ENCODE measurements at regions not wholly inside any gene's neighbourhood (a gene's known extent, or its start where the extent isn't known, plus 50 kb on each side); places are given as distances from the start of the nearest gene placed in this dataset.

- in situ Hi-C loops (cut with HindIII; ENCODE audit: low sequenced_read_pairs) = loop anchor here (25.0 kb wide), 1 partner anchor 432 kb away; no protein-coding TSS in a partner anchor
Observed at GRCh38 chr21:38144193-38144592, 112.6 kb upstream of the KCNJ15 start.

- in situ Hi-C loops (cut with HindIII; ENCODE audit: low sequenced_read_pairs) = loop anchor here (25.0 kb wide), 1 partner anchor 433 kb away; no protein-coding TSS in a partner anchor
Observed at GRCh38 chr21:38145104-38145503, 111.7 kb upstream of the KCNJ15 start.

GRCh38 chr21:38147391-38147790, 109.4 kb upstream of the KCNJ15 start:
- in situ Hi-C loops (cut with HindIII; ENCODE audit: low sequenced_read_pairs) = loop anchor here (25.0 kb wide), 1 partner anchor 435 kb away; no protein-coding TSS in a partner anchor

GRCh38 chr21:38148046-38148445, 108.7 kb upstream of the KCNJ15 start:
- in situ Hi-C loops (cut with HindIII; ENCODE audit: low sequenced_read_pairs) = loop anchor here (25.0 kb wide), 1 partner anchor 436 kb away; no protein-coding TSS in a partner anchor

GRCh38 chr21:38151021-38151645, 105.7 kb upstream of the KCNJ15 start:
- in situ Hi-C loops (cut with HindIII; ENCODE audit: low sequenced_read_pairs) = loop anchor here (10.0 kb wide), 1 partner anchor 106 kb away; no protein-coding TSS in a partner anchor

- in situ Hi-C loops (cut with HindIII; ENCODE audit: low sequenced_read_pairs) = loop anchor here (10.0 kb wide), 1 partner anchor 111 kb away; no protein-coding TSS in a partner anchor
Observed at GRCh38 chr21:38156200-38156599, 100.6 kb upstream of the KCNJ15 start.

GRCh38 chr21:38159355-38159754, 97.4 kb upstream of the KCNJ15 start:
- in situ Hi-C loops (cut with HindIII; ENCODE audit: low sequenced_read_pairs) = loop anchor here (10.0 kb wide), 1 partner anchor 115 kb away; no protein-coding TSS in a partner anchor

- in situ Hi-C loops (cut with HindIII; ENCODE audit: low sequenced_read_pairs) = no loop called here
Observed at GRCh38 chr21:38165466-38166172, 91.2 kb upstream of the KCNJ15 start.

- in situ Hi-C loops (cut with HindIII; ENCODE audit: low sequenced_read_pairs) = no loop called here
Observed at GRCh38 chr21:38166173-38166535, 90.6 kb upstream of the KCNJ15 start.

- in situ Hi-C loops (cut with HindIII; ENCODE audit: low sequenced_read_pairs) = no loop called here
Observed at GRCh38 chr21:38167345-38167744, 89.4 kb upstream of the KCNJ15 start.

- in situ Hi-C loops (cut with HindIII; ENCODE audit: low sequenced_read_pairs) = loop anchor here (5.0 kb wide), 2 partner anchors 72 to 182 kb away; no protein-coding TSS in a partner anchor
Observed at GRCh38 chr21:38170283-38170682, 86.5 kb upstream of the KCNJ15 start.

GRCh38 chr21:38170704-38171682, 85.8 kb upstream of the KCNJ15 start:
- in situ Hi-C loops (cut with HindIII; ENCODE audit: low sequenced_read_pairs) = loop anchor here (5.0 kb wide), 2 partner anchors 71 to 181 kb away; no protein-coding TSS in a partner anchor

- in situ Hi-C loops (cut with HindIII; ENCODE audit: low sequenced_read_pairs) = loop anchor here (5.0 kb wide), 2 partner anchors 70 to 180 kb away; no protein-coding TSS in a partner anchor
Observed at GRCh38 chr21:38171723-38172344, 85.0 kb upstream of the KCNJ15 start.

- in situ Hi-C loops (cut with HindIII; ENCODE audit: low sequenced_read_pairs) = loop anchor here (5.0 kb wide), 2 partner anchors 69 to 179 kb away; no protein-coding TSS in a partner anchor
Observed at GRCh38 chr21:38173276-38174035, 83.3 kb upstream of the KCNJ15 start.

GRCh38 chr21:38175306-38175705, 81.5 kb upstream of the KCNJ15 start:
- in situ Hi-C loops (cut with HindIII; ENCODE audit: low sequenced_read_pairs) = no loop called here

- in situ Hi-C loops (cut with HindIII; ENCODE audit: low sequenced_read_pairs) = no loop called here
Observed at GRCh38 chr21:38177919-38178652, 78.7 kb upstream of the KCNJ15 start.

GRCh38 chr21:38178653-38179470, 77.9 kb upstream of the KCNJ15 start:
- in situ Hi-C loops (cut with HindIII; ENCODE audit: low sequenced_read_pairs) = no loop called here

GRCh38 chr21:38179511-38179910, 77.3 kb upstream of the KCNJ15 start:
- in situ Hi-C loops (cut with HindIII; ENCODE audit: low sequenced_read_pairs) = no loop called here

Measured in endothelial cell of hepatic sinusoid (primary cell).